GM12892 (cell line): ENCODE measurements at regions not wholly inside any gene's neighbourhood (a gene's known extent, or its start where the extent isn't known, plus 50 kb on each side); places are given as distances from the start of the nearest gene placed in this dataset.

ENCODE experiments used
- DNase-seq: peaks from one replicate; pipeline ENCODE4 v3.0.0; 2011; ENCODE audit not compliant: insufficient read length
- FAIRE-seq: peaks from 2 replicates; lab custom pipeline; 2011; peaks lifted over from hg19 to GRCh38; lab: Jason Lieb, UNC
- POLR2A ChIP-seq: IDR thresholded peaks from 2 replicates; pipeline ENCODE4 v1.6.1; 2011; ENCODE audit warnings: low read depth, low read length, control low read depth
- POLR2AphosphoS5 ChIP-seq: IDR thresholded peaks from 2 replicates; pipeline ENCODE4 v1.6.1; 2011; ENCODE audit warnings: low read depth, low read length, control low read depth
- TAF1 ChIP-seq: IDR thresholded peaks from 2 replicates; pipeline ENCODE4 v1.6.1; 2011; ENCODE audit warnings: low read depth, mild to moderate bottlenecking, control low read depth, low read length, borderline replicate concordance

DNA sequence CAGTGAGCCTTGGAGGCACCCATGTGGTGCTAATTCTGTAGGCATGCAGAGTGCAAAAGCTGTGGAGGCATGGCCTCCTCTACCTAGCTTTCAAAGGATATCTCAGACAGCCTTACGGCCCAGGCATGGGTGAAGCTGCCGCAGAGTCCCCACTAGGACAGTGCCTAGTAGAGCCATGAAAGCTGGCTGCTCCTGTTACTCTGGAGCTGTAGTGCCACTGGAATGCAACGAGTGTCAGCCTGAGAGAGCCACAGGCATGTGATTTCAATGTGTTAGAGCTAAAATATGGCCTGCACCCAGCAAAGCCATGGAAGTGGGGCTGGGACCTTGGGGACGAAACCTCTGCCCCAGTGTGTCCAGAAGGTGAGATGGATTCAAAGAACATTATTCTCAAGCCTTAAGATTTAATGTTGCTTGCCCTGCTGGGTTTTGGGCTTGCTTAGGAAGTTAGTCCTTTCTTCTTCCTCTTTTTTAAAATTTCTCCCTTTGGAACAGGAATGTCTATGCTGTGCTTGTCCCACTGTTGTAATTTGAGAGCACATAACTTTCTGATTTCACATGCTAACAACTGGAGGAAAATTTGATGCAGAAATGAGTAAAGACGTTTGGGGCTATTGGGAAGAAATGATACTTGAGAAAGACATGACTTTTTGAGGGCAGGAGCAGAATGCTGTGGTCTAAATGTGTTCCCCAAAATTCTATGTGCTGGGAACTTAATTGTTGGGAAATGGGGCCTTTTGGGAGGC is 298.4 kb downstream of the PSAT1 start:
- FAIRE-seq (no peak), DNase-seq (no peak)
- TF ChIP-seq POLR2A, result no peak
- TF ChIP-seq POLR2AphosphoS5, result no peak
- TF ChIP-seq TAF1, result no peak

GRCh38 chr9:78596346-78596745 is 299.4 kb downstream of the PSAT1 start:
- TF ChIP-seq POLR2A, result no peak
- TF ChIP-seq POLR2AphosphoS5, result no peak
- no peak for DNase-seq
- FAIRE-seq, result no peak

DNA sequence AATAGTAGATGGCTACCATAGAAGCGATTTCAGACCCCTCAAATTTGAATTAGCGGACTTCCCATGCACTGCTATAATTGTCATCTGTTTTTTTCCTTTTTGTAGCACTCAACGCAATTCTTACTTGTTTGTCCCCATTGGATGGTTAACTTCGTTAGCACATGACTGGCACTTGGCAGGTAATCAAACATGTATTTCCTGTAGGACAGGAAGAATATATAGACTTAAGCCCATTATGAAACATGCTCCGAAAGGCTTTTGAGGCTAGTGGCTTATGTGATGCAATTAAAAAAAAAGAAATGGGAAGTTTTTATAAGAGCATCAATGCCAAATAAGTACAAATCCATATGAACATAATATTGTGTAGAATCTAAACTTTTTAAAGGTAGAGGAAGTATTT is 301.2 kb downstream of the PSAT1 start:
- TF ChIP-seq TAF1 (no peak), POLR2AphosphoS5 (no peak), POLR2A (no peak)
- FAIRE-seq (no peak), DNase-seq (no peak)

- FAIRE-seq (no peak), DNase-seq (no peak)
- no peak for TF ChIP-seq POLR2AphosphoS5
- TF ChIP-seq POLR2A, result no peak
- no peak for TF ChIP-seq TAF1
These were observed 303.0 kb downstream of the PSAT1 start for GRCh38 chr9:78599926-78600325.

DNA sequence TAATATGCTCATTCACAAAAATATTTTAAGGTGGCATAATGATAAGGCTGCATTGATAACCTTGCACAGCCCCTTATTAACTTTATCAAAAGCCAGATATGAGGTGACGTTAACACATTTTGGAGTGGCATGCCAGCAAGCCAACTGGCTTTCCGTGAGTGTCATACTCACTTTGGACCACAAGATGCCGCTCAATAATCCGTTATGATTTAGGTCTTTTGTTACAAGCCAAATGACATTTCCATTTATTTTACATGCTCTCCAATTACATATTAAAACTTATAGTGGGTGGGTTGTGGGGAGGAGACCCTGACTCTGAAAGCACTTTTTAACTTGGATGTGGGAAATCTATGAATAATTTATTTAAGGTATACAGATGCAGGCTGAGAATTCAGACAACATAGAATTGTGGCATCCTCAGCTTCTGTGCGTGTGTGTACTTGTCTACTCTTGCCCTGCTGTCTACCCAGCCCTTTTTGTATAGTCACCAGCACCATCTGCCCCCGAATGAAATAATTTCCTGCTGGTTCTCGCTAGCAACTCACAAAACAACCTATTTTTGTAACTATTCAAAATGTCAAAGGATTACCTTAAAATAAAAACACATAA is 305.1 kb downstream of the PSAT1 start:
- TF ChIP-seq POLR2AphosphoS5 (no peak), TAF1 (no peak), POLR2A (no peak)
- FAIRE-seq (peak; percentile 71), DNase-seq (no peak)

- TF ChIP-seq POLR2AphosphoS5, result no peak
- TF ChIP-seq POLR2A, result no peak
- TF ChIP-seq TAF1, result no peak
- DNase-seq, result no peak
- no peak for FAIRE-seq
These were observed 308.4 kb downstream of the PSAT1 start for GRCh38 chr9:78605041-78606000.

DNA sequence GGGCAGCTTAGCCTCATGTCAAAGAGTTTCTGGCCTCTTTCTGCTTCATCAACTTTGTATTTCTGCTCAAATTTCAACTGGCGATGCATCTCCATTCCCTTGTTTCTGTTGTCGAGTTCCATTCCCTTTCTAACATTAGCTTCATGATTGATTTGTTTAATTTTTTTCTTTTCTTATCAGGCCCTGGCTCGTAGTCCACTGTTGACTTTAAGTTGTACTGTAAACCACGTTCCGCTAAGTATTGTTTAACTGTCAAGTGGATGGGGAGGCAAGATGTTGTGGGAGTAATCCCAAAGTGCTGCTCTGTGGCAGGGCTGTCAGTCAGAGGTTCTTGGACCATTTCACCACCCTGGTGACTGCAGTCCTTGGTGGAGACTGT is 309.1 kb downstream of the PSAT1 start:
- FAIRE-seq (no peak), DNase-seq (no peak)
- TF ChIP-seq TAF1 (no peak), POLR2A (no peak), POLR2AphosphoS5 (no peak)

DNA sequence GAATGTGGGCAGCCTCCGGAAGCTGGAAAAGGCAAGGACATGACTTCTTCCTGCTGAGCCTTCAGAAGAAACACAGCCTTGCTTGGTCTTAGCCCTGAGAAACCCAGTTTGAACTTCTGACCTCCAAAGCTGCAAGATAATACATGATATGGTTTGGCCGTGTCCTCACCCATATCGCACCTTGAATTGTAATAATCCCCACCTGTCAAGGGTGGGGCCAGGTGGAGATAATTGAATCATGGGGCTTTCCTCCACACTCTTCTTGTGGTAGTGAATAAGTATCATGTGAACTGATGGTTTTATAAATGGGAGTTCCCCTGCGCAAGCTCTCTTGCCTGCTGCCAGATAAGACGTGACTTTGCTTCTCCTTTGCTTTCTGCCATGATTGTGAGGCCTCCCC is 310.9 kb downstream of the PSAT1 start:
- DNase-seq, result no peak
- TF ChIP-seq TAF1 (no peak), POLR2A (no peak), POLR2AphosphoS5 (no peak)
- FAIRE-seq, result no peak

DNA sequence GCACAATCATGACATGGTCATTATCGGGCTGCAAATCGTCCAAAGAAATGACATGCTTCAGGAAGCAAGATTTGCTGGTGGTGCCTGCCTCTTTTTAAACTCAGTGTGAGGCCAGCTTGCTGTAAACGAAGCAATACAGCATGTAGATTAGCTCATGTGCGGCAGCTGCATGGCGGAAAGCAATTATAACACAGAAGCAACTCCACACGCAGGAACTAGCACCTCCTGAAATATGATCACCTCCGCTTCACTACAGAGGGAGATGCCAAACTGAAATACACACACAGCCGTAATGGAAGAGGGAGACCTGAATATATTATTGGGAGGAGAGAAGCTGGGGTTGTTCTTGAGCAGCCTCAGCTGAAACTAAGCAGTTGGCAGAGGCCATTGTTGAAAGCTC is 312.5 kb downstream of the PSAT1 start:
- DNase-seq, result no peak
- no peak for TF ChIP-seq TAF1
- no peak for TF ChIP-seq POLR2AphosphoS5
- TF ChIP-seq POLR2A, result no peak
- FAIRE-seq, result no peak

- no peak for DNase-seq
- no peak for FAIRE-seq
- TF ChIP-seq POLR2AphosphoS5 (no peak), POLR2A (no peak), TAF1 (no peak)
These were observed 315.2 kb downstream of the PSAT1 start for GRCh38 chr9:78612091-78612490.

DNA sequence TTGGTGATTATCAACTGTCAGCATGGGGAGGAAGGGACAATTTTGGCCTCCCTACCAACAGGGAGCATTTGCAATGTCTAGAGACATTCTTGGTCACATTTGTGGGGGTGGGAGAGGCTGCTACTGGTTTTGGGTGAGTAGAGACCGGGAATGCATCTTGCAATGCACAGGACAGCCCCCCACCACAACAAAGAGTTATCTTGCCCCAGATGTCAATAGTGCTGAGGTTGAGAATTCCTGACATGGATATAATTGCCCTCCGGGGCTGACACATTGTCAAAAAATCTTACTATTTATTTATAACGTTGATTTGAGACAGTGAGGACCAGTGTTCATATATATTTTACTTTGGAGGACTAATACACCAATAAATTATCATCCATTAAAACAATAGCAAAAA is 316.1 kb downstream of the PSAT1 start:
- FAIRE-seq, result no peak
- TF ChIP-seq POLR2A (no peak), POLR2AphosphoS5 (no peak), TAF1 (no peak)
- DNase-seq, result no peak

- TF ChIP-seq TAF1 (no peak), POLR2AphosphoS5 (no peak), POLR2A (no peak)
- FAIRE-seq (no peak), DNase-seq (no peak)
These were observed 318.0 kb downstream of the PSAT1 start for GRCh38 chr9:78614892-78615291.
